ENCODE measurements at regions not wholly inside any gene's neighbourhood (a gene's known extent, or its start where the extent isn't known, plus 50 kb on each side); places are given as distances from the start of the nearest gene placed in this dataset.

GRCh38 chr4:108256538-108256937 is 87.8 kb upstream of the LEF1 start:
- no peak for TF ChIP-seq CTCF (IDR thresholded peaks at IDR 0.05)
- no peak for TF ChIP-seq EZH2 (IDR thresholded peaks at IDR 0.05; ENCODE audit: borderline replicate concordance, insufficient read depth, low read depth, low read length, poor library complexity, severe bottlenecking)

Data from B cell (primary cell).